Lower leg skin (tissue), 3 donors: ENCODE measurements at regions not wholly inside any gene's neighbourhood (a gene's known extent, or its start where the extent isn't known, plus 50 kb on each side); places are given as distances from the start of the nearest gene placed in this dataset.

Experiments used
- POLR2A ChIP-seq, 2 donors: fragments of 450-650 bp; IDR thresholded peaks; one replicate each; pipeline ENCODE4 v1.6.1; 2016 to 2017; ENCODE audit warnings: antibody characterized with exemption in 2 of 2, mild to moderate bottlenecking in 1 of 2, moderate library complexity in 1 of 2
- TF ChIP-seq, protein P1 (sequence below), 3 donors: fragments of 450-650 bp; IDR thresholded peaks; one replicate each; pipeline ENCODE4 v1.5.1; 2016; ENCODE audit warnings: antibody characterized with exemption in 3 of 3, mild to moderate bottlenecking in 3 of 3, moderate library complexity in 2 of 3

DNA sequence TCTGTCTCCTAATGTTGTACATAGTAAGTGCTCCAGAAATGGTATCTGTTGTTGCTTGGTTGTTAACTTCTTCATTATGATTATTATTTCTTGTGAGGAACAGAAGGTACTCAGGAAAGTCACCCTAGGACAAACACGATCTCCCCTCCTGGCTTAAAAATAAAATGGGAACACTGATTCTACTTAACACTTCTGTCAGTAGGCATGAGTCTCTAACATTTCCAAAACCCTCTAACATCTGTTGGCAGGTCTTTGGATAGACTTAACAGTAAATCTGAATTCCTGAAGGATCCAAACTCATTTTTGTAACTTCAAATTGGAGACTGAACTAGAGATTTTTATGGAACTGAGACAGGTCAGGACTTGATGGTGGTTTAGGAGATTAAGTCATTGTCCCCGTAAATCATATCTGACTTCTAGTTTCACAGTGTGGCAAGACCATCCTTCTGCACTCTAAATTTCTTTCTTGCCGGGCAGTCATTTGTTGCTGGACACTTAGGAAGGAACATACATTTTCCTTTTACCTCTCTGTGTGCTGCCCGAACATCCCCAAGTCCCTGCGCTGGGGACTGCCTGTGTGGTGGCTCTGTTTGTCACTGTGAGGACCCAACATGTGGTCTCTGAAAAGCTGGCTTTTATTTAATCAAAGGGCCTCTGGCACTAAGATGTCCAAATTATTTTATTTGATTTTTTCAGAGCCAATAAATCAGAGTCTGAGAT is 149.9 kb downstream of the NPIPB5 start:
- TF ChIP-seq, protein P1, sequence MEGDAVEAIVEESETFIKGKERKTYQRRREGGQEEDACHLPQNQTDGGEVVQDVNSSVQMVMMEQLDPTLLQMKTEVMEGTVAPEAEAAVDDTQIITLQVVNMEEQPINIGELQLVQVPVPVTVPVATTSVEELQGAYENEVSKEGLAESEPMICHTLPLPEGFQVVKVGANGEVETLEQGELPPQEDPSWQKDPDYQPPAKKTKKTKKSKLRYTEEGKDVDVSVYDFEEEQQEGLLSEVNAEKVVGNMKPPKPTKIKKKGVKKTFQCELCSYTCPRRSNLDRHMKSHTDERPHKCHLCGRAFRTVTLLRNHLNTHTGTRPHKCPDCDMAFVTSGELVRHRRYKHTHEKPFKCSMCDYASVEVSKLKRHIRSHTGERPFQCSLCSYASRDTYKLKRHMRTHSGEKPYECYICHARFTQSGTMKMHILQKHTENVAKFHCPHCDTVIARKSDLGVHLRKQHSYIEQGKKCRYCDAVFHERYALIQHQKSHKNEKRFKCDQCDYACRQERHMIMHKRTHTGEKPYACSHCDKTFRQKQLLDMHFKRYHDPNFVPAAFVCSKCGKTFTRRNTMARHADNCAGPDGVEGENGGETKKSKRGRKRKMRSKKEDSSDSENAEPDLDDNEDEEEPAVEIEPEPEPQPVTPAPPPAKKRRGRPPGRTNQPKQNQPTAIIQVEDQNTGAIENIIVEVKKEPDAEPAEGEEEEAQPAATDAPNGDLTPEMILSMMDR (IDR thresholded peaks at IDR 0.05): no peak
- TF ChIP-seq POLR2A (IDR thresholded peaks at IDR 0.05): no peak
